ENCODE measurements at regions not wholly inside any gene's neighbourhood (a gene's known extent, or its start where the extent isn't known, plus 50 kb on each side); places are given as distances from the start of the nearest gene placed in this dataset.

GRCh38 chr9:107756091-107756490 is 266.5 kb upstream of the KLF4 start:
- H3K4me1 Mint-ChIP-seq: peaks cover 25 to 32% of the 10 kb centered on the region in 2 donors
- H3K36me3 Mint-ChIP-seq: peaks cover 0 to 4% of the 10 kb centered on the region in 2 donors
- ATAC-seq (replicated peaks): no peak
- no peaks in the 10 kb centered on the region for H3K27me3 Mint-ChIP-seq
- DNase-seq: no peak
- peaks cover 0 to 3% of the 10 kb centered on the region in 2 donors for H3K9me3 Mint-ChIP-seq
- H3K27ac Mint-ChIP-seq: no peak overlapping the region
- H3K4me3 Mint-ChIP-seq: no peak overlapping the region

DNA sequence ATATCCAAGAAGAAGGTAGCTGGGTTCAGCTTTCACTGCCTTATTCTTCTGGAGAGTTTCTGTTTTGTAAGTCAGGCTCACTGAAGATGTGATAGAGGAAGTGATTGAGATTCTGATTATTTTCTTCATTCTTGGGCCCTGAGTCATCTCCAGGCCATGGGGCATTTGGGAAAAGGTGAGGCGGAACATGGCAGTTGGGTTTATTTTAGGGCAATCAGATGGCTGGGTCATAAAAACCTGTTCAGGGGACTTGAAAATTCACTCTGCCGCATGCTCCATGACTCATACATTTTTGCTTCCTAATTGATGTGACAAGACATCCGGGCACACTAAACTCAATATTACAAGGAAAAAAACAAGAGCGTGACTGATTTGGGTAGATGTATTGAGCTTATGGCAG is 265.7 kb upstream of the KLF4 start:
- Mint-ChIP-seq H3K9me3 (peaks cover 0 to 3% of the 10 kb centered on the region in 2 donors), H3K27me3 (no peaks in the 10 kb centered on the region), H3K27ac (no peak overlapping the region), H3K36me3 (peaks cover 0 to 4% of the 10 kb centered on the region in 2 donors), H3K4me3 (no peak overlapping the region), H3K4me1 (peaks cover 22 to 24% of the 10 kb centered on the region in 2 donors)
- ATAC-seq (replicated peaks) (peak; percentile 4 to 8), DNase-seq (no peak)

DNA sequence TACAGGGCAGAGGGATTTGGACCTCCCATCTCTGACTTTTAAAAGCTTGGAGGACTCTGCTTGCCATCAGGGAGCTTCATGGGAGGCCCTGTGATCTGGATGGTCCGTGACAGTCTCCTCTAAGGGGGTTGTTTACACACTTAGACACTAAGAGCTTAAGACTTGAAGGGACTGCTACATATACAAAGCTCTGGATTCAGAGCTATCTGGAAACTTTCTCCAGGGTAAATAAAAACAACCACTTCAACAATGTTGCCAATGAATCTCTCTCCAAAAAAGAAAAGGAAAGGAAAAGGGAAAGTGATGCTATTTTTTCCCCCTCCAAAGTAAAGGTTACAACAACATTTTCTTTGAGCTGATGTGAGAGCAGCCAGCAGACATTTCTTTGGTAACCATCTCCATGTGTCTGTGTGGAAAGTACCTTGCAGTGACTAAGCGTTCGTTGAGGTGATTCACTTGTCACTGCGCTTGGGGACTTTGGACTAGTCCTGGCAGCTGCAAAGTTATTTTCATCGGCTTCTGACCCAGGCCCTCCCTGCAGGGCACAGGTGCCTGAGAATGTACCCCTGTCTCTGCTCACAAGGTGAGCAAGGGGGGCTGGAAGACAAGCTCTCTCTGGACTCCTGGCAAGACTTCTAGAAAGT is 262.1 kb upstream of the KLF4 start:
- H3K4me3 Mint-ChIP-seq: no peak overlapping the region
- ATAC-seq (replicated peaks): peak; percentile 92 to 93
- peak overlapping the region; percentile 48 for H3K27ac Mint-ChIP-seq
- peaks cover 0 to 3% of the 10 kb centered on the region in 2 donors for H3K27me3 Mint-ChIP-seq
- peaks cover 3% of the 10 kb centered on the region in 2 donors for H3K9me3 Mint-ChIP-seq
- H3K36me3 Mint-ChIP-seq: peaks cover 0 to 4% of the 10 kb centered on the region in 2 donors
- peak; percentile 32 for DNase-seq
- peaks cover 8 to 10% of the 10 kb centered on the region in 2 donors for H3K4me1 Mint-ChIP-seq

DNA sequence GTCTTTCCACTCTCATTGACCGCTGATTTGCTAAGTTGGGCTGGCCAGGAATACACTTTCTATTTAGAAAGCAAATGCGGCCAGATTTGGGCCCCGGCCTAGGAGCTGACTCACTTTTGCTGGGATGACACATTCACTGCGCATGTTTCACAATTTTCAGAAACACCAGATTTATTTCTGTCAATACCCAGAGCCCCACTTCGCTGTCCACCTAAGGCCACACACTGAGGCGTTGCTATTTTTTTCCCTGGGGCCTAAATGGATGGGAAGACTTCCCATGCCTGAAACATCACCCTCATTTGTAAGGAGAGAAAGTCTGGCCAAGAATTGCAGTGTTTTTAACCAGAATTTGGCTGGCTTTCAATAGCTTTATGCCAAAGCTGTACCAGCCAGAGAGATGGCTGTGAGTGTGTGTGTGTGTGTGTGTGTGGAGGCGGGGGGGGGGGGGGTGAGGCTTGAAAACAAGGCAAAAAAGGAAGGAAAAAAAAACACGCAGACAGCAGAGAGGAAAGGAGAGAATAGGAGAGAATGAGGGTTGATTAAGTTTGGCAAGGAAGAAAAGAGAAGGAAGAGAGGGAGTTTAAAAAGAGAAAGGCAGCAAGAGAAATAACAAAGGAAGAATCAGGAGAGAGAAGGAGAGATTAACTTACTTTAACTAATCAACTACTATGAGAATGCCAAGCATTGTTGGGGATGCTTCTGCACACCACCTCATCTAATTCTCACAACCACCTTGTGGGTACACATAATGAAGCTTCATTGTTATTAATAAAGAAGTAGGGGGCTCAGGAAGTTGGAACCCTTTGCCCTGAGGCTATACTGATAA is 261.4 kb upstream of the KLF4 start:
- DNase-seq (no peak), ATAC-seq (replicated peaks) (peak in 1 of 2 donors; percentile 6)
- Mint-ChIP-seq H3K27ac (peak overlapping the region; percentile 59), H3K4me3 (no peak overlapping the region), H3K27me3 (peaks cover 0 to 3% of the 10 kb centered on the region in 2 donors), H3K4me1 (peaks cover 8 to 10% of the 10 kb centered on the region in 2 donors), H3K9me3 (peaks cover 3% of the 10 kb centered on the region in 2 donors), H3K36me3 (peaks cover 0 to 4% of the 10 kb centered on the region in 2 donors)

GRCh38 chr9:107749787-107750444 is 260.3 kb upstream of the KLF4 start:
- Mint-ChIP-seq H3K27ac (no peak overlapping the region), H3K9me3 (peaks cover 3% of the 10 kb centered on the region in 2 donors), H3K27me3 (peaks cover 0 to 3% of the 10 kb centered on the region in 2 donors), H3K4me1 (peaks cover under 1 to 5% of the 10 kb centered on the region in 2 donors), H3K36me3 (no peaks in the 10 kb centered on the region), H3K4me3 (no peak overlapping the region)
- no peak for ATAC-seq (replicated peaks)
- no peak for DNase-seq

DNA sequence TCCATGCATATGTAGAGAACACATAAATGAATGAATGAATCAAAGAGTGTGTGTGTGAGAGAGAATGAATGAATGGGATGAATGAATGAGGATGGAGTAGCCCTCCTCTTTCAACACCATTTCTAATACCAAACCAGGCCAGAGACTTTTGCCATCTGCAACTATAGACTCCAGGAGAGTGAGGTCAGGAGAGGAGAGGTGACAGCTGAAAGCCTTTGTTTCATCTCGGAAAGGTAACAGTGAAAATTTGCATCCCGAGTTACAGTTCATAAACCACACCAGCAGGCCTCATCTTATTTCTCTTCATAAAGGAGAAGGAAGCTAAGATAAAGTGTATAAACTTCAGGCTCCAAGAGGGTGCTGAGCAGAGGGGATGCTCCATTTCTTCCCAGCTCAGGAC is 255.3 kb upstream of the KLF4 start:
- Mint-ChIP-seq H3K4me3 (no peak overlapping the region), H3K4me1 (no peaks in the 10 kb centered on the region), H3K36me3 (no peaks in the 10 kb centered on the region), H3K27ac (no peak overlapping the region), H3K9me3 (peaks cover 0 to 3% of the 10 kb centered on the region in 2 donors), H3K27me3 (peaks cover 0 to 8% of the 10 kb centered on the region in 2 donors)
- DNase-seq (no peak), ATAC-seq (replicated peaks) (no peak)

DNA sequence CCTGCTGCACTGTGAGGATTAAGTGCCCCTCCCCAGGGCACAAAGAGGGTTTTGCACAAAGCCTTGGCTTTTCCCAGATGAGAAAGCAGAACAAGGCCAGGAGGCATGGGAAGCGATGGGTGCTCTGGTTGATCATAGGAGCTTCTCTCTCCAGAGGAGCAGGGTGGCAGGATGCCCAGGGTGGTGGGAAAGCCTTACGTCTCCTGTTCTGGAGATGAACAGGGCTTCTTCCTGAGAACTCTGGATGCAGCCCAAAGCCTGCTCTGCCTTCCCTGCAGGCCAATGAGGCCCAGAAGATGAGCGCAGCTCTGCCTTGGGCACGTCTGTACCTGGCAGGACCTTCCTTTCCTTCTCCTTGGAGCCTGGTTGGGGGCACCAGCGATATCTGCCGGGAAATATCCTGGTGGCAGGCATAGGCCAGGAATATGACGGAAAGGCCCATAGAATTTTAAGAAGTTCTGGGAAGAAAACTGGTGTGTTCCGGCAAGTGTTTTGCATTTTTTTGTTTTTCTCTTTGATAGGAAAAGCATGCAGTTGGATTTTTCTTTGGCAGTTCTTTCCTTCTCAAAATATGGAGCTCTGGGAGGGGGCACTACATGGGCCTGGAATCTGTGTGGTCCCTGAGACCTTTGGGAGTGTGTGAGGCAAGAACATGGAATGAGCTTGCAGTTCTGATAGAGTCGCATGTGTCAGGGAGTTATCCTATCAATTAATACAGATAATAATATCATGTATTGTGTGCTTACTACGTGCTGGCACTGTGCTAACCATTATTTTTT is 253.2 kb upstream of the KLF4 start:
- H3K27me3 Mint-ChIP-seq: peaks cover 0 to 8% of the 10 kb centered on the region in 2 donors
- peaks cover 0 to under 1% of the 10 kb centered on the region in 2 donors for H3K4me1 Mint-ChIP-seq
- no peak for DNase-seq
- H3K27ac Mint-ChIP-seq: no peak overlapping the region
- no peak overlapping the region for H3K4me3 Mint-ChIP-seq
- H3K9me3 Mint-ChIP-seq: peaks cover 0 to 3% of the 10 kb centered on the region in 2 donors
- H3K36me3 Mint-ChIP-seq: no peaks in the 10 kb centered on the region
- ATAC-seq (replicated peaks): no peak

DNA sequence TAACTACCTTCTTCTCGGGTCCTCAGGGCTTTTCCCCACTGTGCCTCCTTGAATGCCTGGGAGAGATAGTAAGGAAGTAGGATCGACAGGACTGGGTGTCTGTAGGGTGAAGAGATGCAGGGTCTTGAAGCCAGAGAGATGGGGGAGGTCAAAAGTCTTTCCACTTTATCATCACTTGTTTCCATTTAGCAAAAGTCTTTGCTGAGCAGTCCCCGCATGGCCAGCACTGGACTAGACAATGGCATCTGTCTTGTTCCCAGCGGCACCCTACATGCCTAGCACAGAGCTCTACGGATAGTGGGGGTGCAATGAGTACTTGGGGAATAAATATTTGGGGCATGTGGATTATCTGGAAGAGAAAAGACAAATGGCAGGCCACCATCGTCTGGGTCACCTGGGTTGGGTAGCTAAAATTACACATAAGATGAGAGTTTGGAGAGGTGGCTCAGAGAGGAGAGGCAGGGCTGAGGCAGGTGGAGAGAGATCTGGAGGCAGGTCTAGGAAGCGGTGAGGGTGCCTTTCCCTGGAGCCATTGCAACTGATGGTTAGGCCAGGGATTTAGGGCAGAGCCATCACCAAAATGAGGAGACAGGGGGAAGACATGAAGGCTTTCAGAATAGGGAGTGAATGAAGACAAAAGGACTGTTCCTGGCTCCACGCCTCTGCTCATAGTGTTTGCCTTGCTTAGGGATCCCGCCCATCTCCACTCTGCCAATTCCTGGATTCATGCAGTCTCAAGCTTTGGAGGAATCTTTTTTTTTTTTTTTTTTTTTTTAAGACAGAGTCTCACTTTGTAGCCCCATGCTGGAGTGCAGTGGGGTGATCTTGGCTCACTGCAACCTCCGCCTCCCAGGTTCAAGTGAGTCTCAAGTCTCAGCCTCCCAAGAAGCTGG is 250.8 kb upstream of the KLF4 start:
- H3K4me3 Mint-ChIP-seq: no peak overlapping the region
- no peak for DNase-seq
- peaks cover 0 to 4% of the 10 kb centered on the region in 2 donors for H3K27me3 Mint-ChIP-seq
- peaks cover 0 to 4% of the 10 kb centered on the region in 2 donors for H3K4me1 Mint-ChIP-seq
- no peak for ATAC-seq (replicated peaks)
- no peak overlapping the region for H3K27ac Mint-ChIP-seq
- no peaks in the 10 kb centered on the region for H3K9me3 Mint-ChIP-seq
- no peaks in the 10 kb centered on the region for H3K36me3 Mint-ChIP-seq

DNA sequence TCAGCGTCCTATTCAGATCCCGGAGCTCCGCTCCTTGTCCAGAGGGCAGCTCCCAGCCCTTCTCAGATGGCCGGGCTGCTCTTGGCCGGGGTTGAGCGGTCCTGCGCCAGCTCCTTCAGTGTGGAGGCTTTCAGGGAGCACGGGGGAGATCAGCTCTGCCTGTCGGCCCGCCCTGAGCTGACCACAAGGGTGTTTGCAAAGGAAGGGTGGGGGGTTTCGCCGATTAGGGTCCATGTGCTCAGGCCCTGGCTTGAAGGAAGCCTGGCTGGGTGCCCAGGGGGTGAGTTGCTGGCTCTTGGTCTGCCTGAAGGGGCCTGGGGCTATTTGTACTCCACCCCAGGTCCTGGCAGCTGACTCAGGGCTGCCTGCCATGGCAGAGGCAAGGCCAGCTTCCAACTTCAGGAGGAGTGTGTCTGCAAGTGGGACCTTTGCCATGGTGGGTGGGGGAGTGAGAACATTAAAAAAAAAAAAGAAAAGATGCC is 250.1 kb upstream of the KLF4 start:
- Mint-ChIP-seq H3K27me3 (peaks cover 0 to 2% of the 10 kb centered on the region in 2 donors), H3K27ac (no peak overlapping the region), H3K36me3 (no peaks in the 10 kb centered on the region), H3K4me3 (no peak overlapping the region), H3K9me3 (no peaks in the 10 kb centered on the region), H3K4me1 (peaks cover 0 to 4% of the 10 kb centered on the region in 2 donors)
- DNase-seq: no peak
- no peak for ATAC-seq (replicated peaks)

GRCh38 chr9:107738789-107739188 is 249.2 kb upstream of the KLF4 start:
- no peak for ATAC-seq (replicated peaks)
- H3K9me3 Mint-ChIP-seq: no peaks in the 10 kb centered on the region
- DNase-seq: no peak
- peaks cover 0 to 4% of the 10 kb centered on the region in 2 donors for H3K4me1 Mint-ChIP-seq
- H3K4me3 Mint-ChIP-seq: no peak overlapping the region
- H3K36me3 Mint-ChIP-seq: no peaks in the 10 kb centered on the region
- no peaks in the 10 kb centered on the region for H3K27me3 Mint-ChIP-seq
- no peak overlapping the region for H3K27ac Mint-ChIP-seq

DNA sequence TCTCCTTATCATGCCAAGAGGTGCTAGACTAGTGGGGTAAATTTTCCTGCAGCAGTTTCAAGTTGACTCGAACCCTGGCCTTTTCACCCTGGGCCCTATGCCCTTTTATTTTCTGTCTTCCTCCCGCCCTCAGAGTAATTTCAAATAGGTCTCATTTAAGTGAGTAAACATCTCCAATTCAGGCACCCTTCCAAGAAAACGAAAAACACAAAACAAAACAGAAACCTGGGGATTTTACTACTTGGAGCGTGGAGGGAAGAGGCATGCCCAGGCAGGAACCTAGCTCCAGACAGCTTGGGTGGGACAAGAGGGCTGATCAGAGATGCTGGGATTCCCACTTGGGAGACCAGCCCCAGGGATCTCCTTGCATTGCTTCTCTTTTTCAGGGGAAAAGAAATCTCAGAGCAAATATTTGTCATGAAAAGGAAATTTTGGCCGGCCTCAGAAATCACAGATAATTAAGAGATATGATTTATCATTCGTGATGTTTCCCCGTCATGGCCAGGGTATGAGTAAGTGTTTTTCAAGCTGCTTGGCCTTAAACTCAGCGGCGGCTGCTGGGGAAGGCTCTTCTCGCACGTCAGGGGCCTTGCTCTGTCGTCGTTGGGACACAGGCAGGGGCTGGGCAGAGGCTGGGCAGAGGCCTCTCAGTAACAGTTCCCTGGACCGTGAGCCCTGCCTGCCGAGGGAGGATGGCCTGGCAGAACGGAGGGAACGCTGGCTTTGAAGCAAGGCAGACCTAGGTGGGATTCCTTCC is 248.6 kb upstream of the KLF4 start:
- Mint-ChIP-seq H3K27me3 (no peaks in the 10 kb centered on the region), H3K4me3 (no peak overlapping the region), H3K4me1 (peaks cover 0 to 4% of the 10 kb centered on the region in 2 donors), H3K27ac (no peak overlapping the region), H3K36me3 (no peaks in the 10 kb centered on the region), H3K9me3 (no peaks in the 10 kb centered on the region)
- ATAC-seq (replicated peaks) (no peak), DNase-seq (no peak)

GRCh38 chr9:107737610-107737986 is 248.0 kb upstream of the KLF4 start:
- Mint-ChIP-seq H3K4me1 (peaks cover 0 to 4% of the 10 kb centered on the region in 2 donors), H3K36me3 (no peaks in the 10 kb centered on the region), H3K4me3 (no peak overlapping the region), H3K9me3 (no peaks in the 10 kb centered on the region), H3K27me3 (no peaks in the 10 kb centered on the region), H3K27ac (peak overlapping the region; percentile 5)
- no peak for ATAC-seq (replicated peaks)
- DNase-seq: no peak

Data from stimulated activated naive B cell treated with anti-CD40 and anti-IgM and Interleukin-4, amounts not matched to agents 10 μg/mL and 1 μg/mL and 100 μg/mL, for 72 hours (primary cell).